IPS-15b (cell line): ENCODE measurements at regions not wholly inside any gene's neighbourhood (a gene's known extent, or its start where the extent isn't known, plus 50 kb on each side); places are given as distances from the start of the nearest gene placed in this dataset.
"Not testable (repeated sequence)": the region's sequence is repeated elsewhere in the genome, so short reads cannot be mapped to it uniquely, and the experiment has no call there.

Source experiments
- H3K27me3 ChIP-seq: one replicate; pipeline ENCODE4 v1.6.1; 2013; ENCODE audit warnings: low read length; ENCODE audit not compliant: control insufficient read depth, insufficient read depth
- H3K36me3 ChIP-seq: one replicate; pipeline ENCODE4 v1.6.1; 2013; ENCODE audit warnings: low read length; ENCODE audit not compliant: control insufficient read depth, insufficient read depth
- H3K4me1 ChIP-seq: one replicate; pipeline ENCODE4 v1.6.1; 2013; ENCODE audit warnings: mild to moderate bottlenecking, low read length; ENCODE audit not compliant: control insufficient read depth, insufficient read depth
- H3K4me3 ChIP-seq: one replicate; pipeline ENCODE4 v1.5.1; 2013; ENCODE audit warnings: low read depth, low read length
- H3K9ac ChIP-seq: one replicate; pipeline ENCODE4 v1.6.1; 2013; ENCODE audit warnings: low read depth, mild to moderate bottlenecking, low read length
- H3K9me3 ChIP-seq: one replicate; pipeline ENCODE4 v1.6.1; 2013; ENCODE audit warnings: mild to moderate bottlenecking, low read length; ENCODE audit not compliant: control insufficient read depth, insufficient read depth

- H3K9ac ChIP-seq, H3K4me3 ChIP-seq, H3K9me3 ChIP-seq, H3K36me3 ChIP-seq, H3K4me1 ChIP-seq, H3K27me3 ChIP-seq: not testable (repeated sequence)
Observed at GRCh38 chr9:27832108-27832507, 258.8 kb upstream of the C9orf72 start.

DNA sequence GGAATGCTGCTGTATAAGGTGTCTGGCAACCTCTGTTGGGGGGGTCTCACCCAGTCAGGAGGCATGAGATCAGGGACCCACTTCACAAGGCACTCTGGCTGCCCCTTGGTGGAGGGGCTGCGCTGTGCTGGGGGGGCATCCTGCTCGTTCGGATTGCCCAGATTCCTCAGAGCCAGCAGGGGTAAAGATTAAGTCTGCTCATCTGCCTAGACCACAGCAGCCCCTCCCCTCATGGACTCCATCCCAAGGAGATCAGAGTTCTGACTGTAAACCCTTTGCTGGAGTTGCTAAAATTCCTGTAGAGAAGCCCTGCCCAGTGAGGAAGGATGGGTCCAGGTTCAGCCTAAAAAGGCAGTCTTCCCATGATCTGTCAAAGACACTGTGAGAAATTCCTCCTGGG is 262.0 kb upstream of the C9orf72 start:
- Histone ChIP-seq H3K36me3 (no peaks in the 10 kb centered on the region), H3K9me3 (no peaks in the 10 kb centered on the region), H3K9ac (no peak overlapping the region), H3K4me3 (no peak overlapping the region), H3K4me1 (no peaks in the 10 kb centered on the region), H3K27me3 (no peaks in the 10 kb centered on the region)

- no peaks in the 10 kb centered on the region for H3K4me1 ChIP-seq
- no peak overlapping the region for H3K9ac ChIP-seq
- H3K36me3 ChIP-seq = no peaks in the 10 kb centered on the region
- H3K9me3 ChIP-seq = no peaks in the 10 kb centered on the region
- no peak overlapping the region for H3K4me3 ChIP-seq
- H3K27me3 ChIP-seq = no peaks in the 10 kb centered on the region
Observed at GRCh38 chr9:27835746-27836145, 262.5 kb upstream of the C9orf72 start.

GRCh38 chr9:27836661-27837401 is 263.6 kb upstream of the C9orf72 start:
- H3K9me3 ChIP-seq = no peaks in the 10 kb centered on the region
- no peak overlapping the region for H3K4me3 ChIP-seq
- no peaks in the 10 kb centered on the region for H3K36me3 ChIP-seq
- H3K9ac ChIP-seq = no peak overlapping the region
- H3K4me1 ChIP-seq = no peaks in the 10 kb centered on the region
- no peaks in the 10 kb centered on the region for H3K27me3 ChIP-seq

- no peaks in the 10 kb centered on the region for H3K27me3 ChIP-seq
- no peaks in the 10 kb centered on the region for H3K36me3 ChIP-seq
Observed at GRCh38 chr9:27838876-27839275, 265.6 kb upstream of the C9orf72 start.

DNA sequence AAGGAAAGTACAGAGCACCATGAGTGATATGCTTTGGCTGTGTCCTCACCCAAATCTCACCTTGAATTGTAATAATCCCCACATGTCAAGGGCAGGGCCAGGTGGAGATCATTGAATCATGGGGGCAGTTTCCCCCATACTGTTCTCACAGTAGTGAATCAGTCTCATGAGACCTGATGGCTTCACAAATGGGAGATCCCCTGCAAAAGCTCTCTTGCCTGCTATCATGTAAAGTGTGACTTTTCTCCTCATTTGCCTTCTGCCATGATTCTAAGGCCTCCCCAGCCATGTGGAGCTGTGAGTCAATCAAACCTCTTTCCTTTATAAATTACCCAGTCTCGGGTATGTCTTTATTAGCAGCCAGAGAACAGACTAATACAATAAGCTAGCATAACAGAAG is 266.5 kb upstream of the C9orf72 start:
- H3K4me1 ChIP-seq, H3K36me3 ChIP-seq, H3K9me3 ChIP-seq, H3K9ac ChIP-seq, H3K27me3 ChIP-seq, H3K4me3 ChIP-seq: not testable (repeated sequence)

More at GRCh38 chr9:27838876-27839275, 265.6 kb upstream of the C9orf72 start:
- H3K9ac ChIP-seq = no peak overlapping the region
- no peak overlapping the region for H3K4me3 ChIP-seq
- H3K9me3 ChIP-seq = no peaks in the 10 kb centered on the region
- H3K4me1 ChIP-seq = no peaks in the 10 kb centered on the region

- Histone ChIP-seq H3K9me3 (no peaks in the 10 kb centered on the region), H3K27me3 (no peaks in the 10 kb centered on the region), H3K9ac (no peak overlapping the region), H3K4me1 (no peaks in the 10 kb centered on the region), H3K36me3 (no peaks in the 10 kb centered on the region), H3K4me3 (no peak overlapping the region)
Observed at GRCh38 chr9:27844797-27845196, 271.5 kb upstream of the C9orf72 start.

DNA sequence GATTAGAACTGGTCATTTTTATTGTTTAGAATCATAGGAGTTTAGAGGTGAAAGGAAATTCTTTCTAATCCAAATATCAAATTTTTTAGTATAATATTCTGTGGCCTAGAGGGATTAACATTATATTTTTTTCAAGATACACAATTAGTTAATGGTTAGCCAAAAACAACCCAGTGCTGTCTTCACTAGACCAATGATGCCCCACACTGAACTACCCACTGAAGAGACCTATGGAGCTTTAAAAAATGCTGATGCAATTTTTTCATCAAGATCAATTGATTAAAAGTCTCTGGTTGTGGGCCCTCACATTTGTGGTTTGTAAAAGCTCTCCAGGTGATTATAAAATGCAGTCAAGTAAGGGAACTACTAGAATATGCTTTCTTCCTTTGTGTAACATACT is 274.1 kb upstream of the C9orf72 start:
- H3K4me1 ChIP-seq = no peaks in the 10 kb centered on the region
- no peak overlapping the region for H3K4me3 ChIP-seq
- no peaks in the 10 kb centered on the region for H3K27me3 ChIP-seq
- H3K9me3 ChIP-seq = no peaks in the 10 kb centered on the region
- H3K9ac ChIP-seq = no peak overlapping the region
- H3K36me3 ChIP-seq = no peaks in the 10 kb centered on the region

- no peaks in the 10 kb centered on the region for H3K4me1 ChIP-seq
- no peak overlapping the region for H3K4me3 ChIP-seq
- no peak overlapping the region for H3K9ac ChIP-seq
- no peaks in the 10 kb centered on the region for H3K9me3 ChIP-seq
- H3K36me3 ChIP-seq = no peaks in the 10 kb centered on the region
- H3K27me3 ChIP-seq = no peaks in the 10 kb centered on the region
Observed at GRCh38 chr9:27847818-27848217, 274.5 kb upstream of the C9orf72 start.

DNA sequence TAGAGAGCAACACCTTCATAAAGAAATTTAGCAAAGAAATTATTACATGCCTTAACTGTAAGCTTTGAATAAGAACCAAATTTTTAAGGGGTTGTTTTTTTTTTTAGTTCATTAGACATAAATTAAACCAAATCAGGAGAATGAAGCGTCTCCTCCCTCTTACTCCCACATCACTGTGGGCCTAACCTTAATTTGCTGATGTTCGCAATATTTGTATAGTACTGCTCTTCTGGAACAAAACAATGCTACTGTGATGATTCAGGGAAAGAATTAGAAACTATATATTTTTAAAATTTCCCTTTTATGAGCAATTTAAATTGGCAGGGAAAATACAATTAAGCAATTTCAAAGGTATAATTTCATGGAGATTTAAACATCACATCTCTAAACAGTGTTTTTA is 275.0 kb upstream of the C9orf72 start:
- H3K36me3 ChIP-seq = no peaks in the 10 kb centered on the region
- no peaks in the 10 kb centered on the region for H3K4me1 ChIP-seq
- no peak overlapping the region for H3K9ac ChIP-seq
- H3K9me3 ChIP-seq = no peaks in the 10 kb centered on the region
- no peaks in the 10 kb centered on the region for H3K27me3 ChIP-seq
- H3K4me3 ChIP-seq = no peak overlapping the region

GRCh38 chr9:27851858-27852257 is 278.6 kb upstream of the C9orf72 start:
- Histone ChIP-seq H3K36me3 (no peaks in the 10 kb centered on the region), H3K9ac (no peak overlapping the region), H3K4me1 (peaks cover 8% of the 10 kb centered on the region), H3K27me3 (no peaks in the 10 kb centered on the region), H3K9me3 (no peaks in the 10 kb centered on the region), H3K4me3 (no peak overlapping the region)

- Histone ChIP-seq H3K27me3 (no peaks in the 10 kb centered on the region), H3K9me3 (no peaks in the 10 kb centered on the region), H3K36me3 (no peaks in the 10 kb centered on the region), H3K4me1 (peaks cover 8% of the 10 kb centered on the region), H3K4me3 (no peak overlapping the region), H3K9ac (no peak overlapping the region)
Observed at GRCh38 chr9:27853529-27853928, 280.2 kb upstream of the C9orf72 start.
